PC-9 (cell line): ENCODE measurements at regions not wholly inside any gene's neighbourhood (a gene's known extent, or its start where the extent isn't known, plus 50 kb on each side); places are given as distances from the start of the nearest gene placed in this dataset.

Experiments used
- BruUV-seq: library from RNA; stranded (reverse); fragments of 400-500 nt; replicated peaks from 2 replicates; lab custom pipeline; 2021; lab: Mats Ljungman, UMichigan
- CTCF ChIA-PET: fragments of 300-600 bp; sonication (Branson Sonifier 250); formaldehyde crosslinking; loops from one replicate; lab custom pipeline; 2022; ENCODE audit warnings: antibody characterized with exemption; lab: Charles Lee
- POLR2A ChIA-PET: fragments of 300-600 bp; sonication (Branson Sonifier 250); formaldehyde crosslinking; loops from one replicate; lab custom pipeline; 2022; ENCODE audit warnings: antibody characterized with exemption; ENCODE audit not compliant: unreplicated experiment; lab: Charles Lee
- DNase-seq, 2 experiments: peaks; one replicate each; pipeline versions ENCODE4 v3.0.0 to v3.0.0-alpha.2; 2015 to 2022; ENCODE audit warnings: mixed read lengths in 1 of 2
- H2AFZ ChIP-seq: fragments of 200-600 bp; sonication (generic); 2 replicates; pipeline ENCODE4 v1.8.1; 2017; ENCODE audit warnings: antibody characterized with exemption
- H3F3A ChIP-seq: fragments of 200-600 bp; sonication (generic); 2 replicates; pipeline ENCODE4 v1.8.1; 2017; ENCODE audit warnings: antibody characterized with exemption, mild to moderate bottlenecking, low read depth; ENCODE audit not compliant: insufficient read depth
- H3K27ac ChIP-seq: fragments of 200-600 bp; sonication (generic); 2 replicates; pipeline ENCODE4 v1.6.1; 2016; ENCODE audit warnings: mixed run types
- H3K27me3 ChIP-seq: fragments of 200-600 bp; sonication (generic); 2 replicates; pipeline ENCODE4 v1.6.1; 2016; ENCODE audit warnings: low read depth, mixed run types; ENCODE audit not compliant: insufficient read depth
- H3K36me3 ChIP-seq: fragments of 200-600 bp; sonication (generic); 2 replicates; pipeline ENCODE4 v1.6.1; 2016; ENCODE audit warnings: low read depth, mixed run types
- H3K4me1 ChIP-seq: fragments of 200-600 bp; sonication (generic); replicated peaks from 2 replicates; pipeline ENCODE4 v1.6.1; 2016; ENCODE audit warnings: mixed run types; ENCODE audit not compliant: insufficient read depth
- H3K4me2 ChIP-seq: fragments of 200-600 bp; sonication (generic); 2 replicates; pipeline ENCODE4 v1.6.1; 2017; ENCODE audit warnings: mixed run types
- H3K4me3 ChIP-seq: fragments of 200-600 bp; sonication (generic); 2 replicates; pipeline ENCODE4 v1.6.1; 2016; ENCODE audit warnings: mixed run types
- H3K79me2 ChIP-seq: fragments of 200-600 bp; sonication (generic); 2 replicates; pipeline ENCODE4 v1.6.1; 2017; ENCODE audit warnings: low read depth, mixed run types
- H3K9me2 ChIP-seq: fragments of 200-600 bp; sonication (generic); 2 replicates; pipeline ENCODE4 v1.8.1; 2017; ENCODE audit warnings: mild to moderate bottlenecking; ENCODE audit not compliant: insufficient read depth
- H3K9me3 ChIP-seq: fragments of 200-600 bp; sonication (generic); 2 replicates; pipeline ENCODE4 v1.8.1; 2016; ENCODE audit warnings: low read depth; ENCODE audit not compliant: insufficient read depth
- H4K20me1 ChIP-seq: fragments of 200-600 bp; sonication (generic); 2 replicates; pipeline ENCODE4 v1.8.1; 2017; ENCODE audit not compliant: insufficient read depth
- EZH2 ChIP-seq: fragments of 200-600 bp; sonication (generic); IDR thresholded peaks from 2 replicates; pipeline ENCODE4 v1.8.0; 2017; ENCODE audit warnings: antibody characterized with exemption, low read depth
- intact Hi-C: fragments of 100-400 bp; cut with micrococcal nuclease; formaldehyde crosslinking; loops from one replicate; pipeline ENCODE4 v1.10.0; 2022; ENCODE audit not compliant: unreplicated experiment
- TF ChIP-seq, protein P1 (sequence below): fragments of 200-600 bp; sonication (generic); conservative IDR thresholded peaks from 2 replicates; pipeline ENCODE4 v1.6.1; 2017; ENCODE audit warnings: mixed run types, antibody characterized with exemption, mild to moderate bottlenecking, moderate library complexity

DNA sequence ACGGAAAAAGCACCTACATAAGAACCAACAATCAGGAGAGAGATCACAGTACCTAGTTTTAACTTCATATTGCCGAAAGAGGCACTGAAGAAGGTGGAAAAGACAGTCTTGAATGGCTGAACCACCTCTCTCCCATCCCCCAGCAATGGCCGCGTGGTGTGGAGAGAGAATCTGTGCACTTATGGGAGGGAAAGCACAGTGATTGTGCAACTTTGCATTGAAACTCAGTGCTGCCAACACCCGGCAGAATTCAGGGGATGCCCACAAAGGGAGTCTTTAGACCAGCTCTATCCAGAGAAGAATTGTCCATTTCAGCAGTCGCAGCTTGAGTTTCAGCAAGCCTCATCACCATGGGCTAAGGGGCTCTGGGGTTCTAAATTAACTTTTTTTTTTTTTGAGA lies 186.3 kb upstream of the USP25 start:
- Histone ChIP-seq H3F3A (no peaks in the 10 kb centered on the region), H4K20me1 (no peaks in the 10 kb centered on the region), H3K27ac (no peak overlapping the region), H3K9me3 (no peaks in the 10 kb centered on the region), H3K4me2 (no peak overlapping the region), H3K27me3 (no peaks in the 10 kb centered on the region), H3K4me3 (no peak overlapping the region), H3K79me2 (no peaks in the 10 kb centered on the region), H3K4me1 (no peaks in the 10 kb centered on the region), H3K36me3 (no peaks in the 10 kb centered on the region), H3K9me2 (no peaks in the 10 kb centered on the region), H2AFZ (no peak overlapping the region)
- POLR2A ChIA-PET = no interaction called here
- TF ChIP-seq, protein P1, sequence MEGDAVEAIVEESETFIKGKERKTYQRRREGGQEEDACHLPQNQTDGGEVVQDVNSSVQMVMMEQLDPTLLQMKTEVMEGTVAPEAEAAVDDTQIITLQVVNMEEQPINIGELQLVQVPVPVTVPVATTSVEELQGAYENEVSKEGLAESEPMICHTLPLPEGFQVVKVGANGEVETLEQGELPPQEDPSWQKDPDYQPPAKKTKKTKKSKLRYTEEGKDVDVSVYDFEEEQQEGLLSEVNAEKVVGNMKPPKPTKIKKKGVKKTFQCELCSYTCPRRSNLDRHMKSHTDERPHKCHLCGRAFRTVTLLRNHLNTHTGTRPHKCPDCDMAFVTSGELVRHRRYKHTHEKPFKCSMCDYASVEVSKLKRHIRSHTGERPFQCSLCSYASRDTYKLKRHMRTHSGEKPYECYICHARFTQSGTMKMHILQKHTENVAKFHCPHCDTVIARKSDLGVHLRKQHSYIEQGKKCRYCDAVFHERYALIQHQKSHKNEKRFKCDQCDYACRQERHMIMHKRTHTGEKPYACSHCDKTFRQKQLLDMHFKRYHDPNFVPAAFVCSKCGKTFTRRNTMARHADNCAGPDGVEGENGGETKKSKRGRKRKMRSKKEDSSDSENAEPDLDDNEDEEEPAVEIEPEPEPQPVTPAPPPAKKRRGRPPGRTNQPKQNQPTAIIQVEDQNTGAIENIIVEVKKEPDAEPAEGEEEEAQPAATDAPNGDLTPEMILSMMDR = no peak
- no peak for TF ChIP-seq EZH2
- intact Hi-C loops = no loop called here
- BruUV-seq = no TSS peak
- CTCF ChIA-PET = no interaction called here
- DNase-seq = no peak

DNA sequence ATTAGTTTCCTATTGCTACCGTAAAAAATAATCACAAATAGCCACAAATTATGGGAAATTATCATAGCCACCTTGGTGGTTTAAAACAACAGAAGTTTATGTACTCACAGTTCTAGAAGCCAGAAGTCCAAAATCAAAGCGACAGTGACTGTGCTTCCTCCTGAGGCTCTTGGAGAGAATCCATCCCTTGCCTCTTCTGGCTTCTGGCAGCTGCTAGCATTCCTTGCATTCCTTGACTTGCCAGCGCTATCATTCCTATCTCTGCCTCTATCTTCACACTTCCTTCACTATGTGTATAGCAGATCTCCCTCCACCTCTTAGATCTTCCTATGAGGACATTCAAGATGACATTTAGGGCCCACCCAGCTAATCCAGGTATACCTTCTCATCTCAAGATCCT lies 180.1 kb upstream of the USP25 start:
- TF ChIP-seq, protein P1 = no peak
- no peak for TF ChIP-seq EZH2

DNA sequence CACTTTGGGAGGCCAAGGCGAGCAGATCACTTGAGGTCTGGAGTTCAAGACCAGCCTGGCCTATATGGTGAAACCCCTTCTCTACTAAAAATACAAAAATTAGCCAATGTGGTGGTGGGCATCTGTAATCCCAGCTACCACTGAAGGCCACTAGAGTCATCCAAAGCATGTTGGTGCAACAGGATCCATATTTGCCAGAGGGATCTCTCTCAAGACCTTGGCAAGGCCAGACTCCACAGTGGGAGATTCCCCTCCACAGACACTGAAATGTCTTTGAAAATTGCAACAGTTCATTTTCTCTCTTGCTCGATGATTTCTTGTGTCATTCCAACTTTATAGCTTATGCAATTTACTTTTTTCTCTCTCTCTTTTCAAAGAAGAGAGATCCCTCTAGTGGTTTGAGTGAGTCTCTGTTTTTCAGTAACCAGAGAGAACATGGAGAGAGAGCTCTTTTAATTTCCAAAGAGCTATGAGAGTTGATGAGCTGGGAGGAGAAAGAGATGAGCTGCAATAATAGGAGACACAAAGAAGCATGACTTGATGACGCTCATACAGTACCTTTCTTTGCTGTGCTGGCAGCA lies 176.8 kb upstream of the USP25 start:
- BruUV-seq = no TSS peak
- CTCF ChIA-PET = interaction anchor here (0.6 to 1.2 kb wide), 2 partner anchors 498 to 689 kb away, joined by 3 to 4 read pairs; no protein-coding TSS in a partner anchor

More for the DNA sequence above, 180.1 kb upstream of the USP25 start:
- intact Hi-C loops = loop anchor here (10.0 kb wide), 1 partner anchor 1145 kb away; no protein-coding TSS in a partner anchor
- ChIA-PET CTCF (no interaction called here), POLR2A (no interaction called here)
- no peak overlapping the region for H3K4me3 ChIP-seq
- H4K20me1 ChIP-seq = no peaks in the 10 kb centered on the region
- no peaks in the 10 kb centered on the region for H3K9me2 ChIP-seq
- no peaks in the 10 kb centered on the region for H3K4me1 ChIP-seq
- no peak for DNase-seq
- H2AFZ ChIP-seq = no peak overlapping the region
- H3K36me3 ChIP-seq = no peaks in the 10 kb centered on the region
- no peaks in the 10 kb centered on the region for H3K27me3 ChIP-seq
- no peak overlapping the region for H3K27ac ChIP-seq
- no peak overlapping the region for H3K4me2 ChIP-seq
- no peaks in the 10 kb centered on the region for H3K79me2 ChIP-seq
- no TSS peak for BruUV-seq
- no peaks in the 10 kb centered on the region for H3K9me3 ChIP-seq
- H3F3A ChIP-seq = no peaks in the 10 kb centered on the region

More for the DNA sequence above, 176.8 kb upstream of the USP25 start:
- TF ChIP-seq EZH2 = no peak
- TF ChIP-seq, protein P1 = peak; percentile 66
- intact Hi-C loops = loop anchor here (2.0 to 10.0 kb wide), 2 partner anchors 688 to 1148 kb away; no protein-coding TSS in a partner anchor
- POLR2A ChIA-PET = interaction anchor here (0.7 kb wide), 1 partner anchor 795 kb away, joined by 4 read pairs; no protein-coding TSS in a partner anchor
- no peaks in the 10 kb centered on the region for H3K9me2 ChIP-seq
- H3K9me3 ChIP-seq = no peaks in the 10 kb centered on the region
- no peak overlapping the region for H2AFZ ChIP-seq
- no peaks in the 10 kb centered on the region for H4K20me1 ChIP-seq
- H3K27ac ChIP-seq = no peak overlapping the region
- H3K27me3 ChIP-seq = no peaks in the 10 kb centered on the region
- DNase-seq = peak in 1 of 2 experiments; percentile 37
- no peaks in the 10 kb centered on the region for H3K36me3 ChIP-seq
- no peaks in the 10 kb centered on the region for H3K4me1 ChIP-seq
- no peak overlapping the region for H3K4me2 ChIP-seq
- H3K79me2 ChIP-seq = no peaks in the 10 kb centered on the region
- no peaks in the 10 kb centered on the region for H3F3A ChIP-seq
- no peak overlapping the region for H3K4me3 ChIP-seq
